HEK293 (cell line): ENCODE measurements at regions not wholly inside any gene's neighbourhood (a gene's known extent, or its start where the extent isn't known, plus 50 kb on each side); places are given as distances from the start of the nearest gene placed in this dataset.

Experiments
- CTCF ChIA-PET: fragments of 350-600 bp; formaldehyde crosslinking; extraction: SDS; loops from one replicate; lab custom pipeline; 2021; ENCODE audit warnings: antibody characterized with exemption; lab: Yijun Ruan, JAX
- POLR2A ChIA-PET: fragments of 300-600 bp; formaldehyde crosslinking; extraction: SDS; loops from one replicate; lab custom pipeline; 2020; ENCODE audit warnings: antibody characterized with exemption, inconsistent platforms; lab: Yijun Ruan, JAX
- H3K27ac ChIP-seq: fragments of 200-500 bp; sonication (Bioruptor generic); 2 replicates; pipeline ENCODE4 v1.5.1; 2014; ENCODE audit warnings: low read depth, low read length, control low read depth, inconsistent platforms; ENCODE audit errors: extremely low read depth
- H3K36me3 ChIP-seq, 2 experiments: fragments of 200-500 bp in 1 of 2; sonication (Bioruptor generic) in 1 of 2; 1 replicate in 1 of 2; 2 replicates in 1 of 2; pipeline ENCODE4 v1.5.1; 2014 to 2017; ENCODE audit warnings: inconsistent platforms in 2 of 2, low read length in 2 of 2; ENCODE audit not compliant: control insufficient read depth in 2 of 2, insufficient read depth in 1 of 2
- H3K4me1 ChIP-seq: fragments of 200-500 bp; sonication (Bioruptor generic); 2 replicates; pipeline ENCODE4 v1.5.1; 2014; ENCODE audit warnings: mild to moderate bottlenecking, low read length, inconsistent platforms; ENCODE audit not compliant: control insufficient read depth, insufficient read depth
- H3K4me3 ChIP-seq: 2 replicates; pipeline ENCODE4 v1.5.1; 2011; ENCODE audit warnings: low read depth, mild to moderate bottlenecking, control low read depth, low read length, moderate library complexity
- H3K9me3 ChIP-seq: fragments of 200-500 bp; sonication (Bioruptor generic); 2 replicates; pipeline ENCODE4 v1.5.1; 2014; ENCODE audit warnings: low read depth, low read length, inconsistent platforms; ENCODE audit not compliant: control insufficient read depth, insufficient read depth
- HOXA7 ChIP-seq: sonication (generic); formaldehyde crosslinking; IDR thresholded peaks from 2 replicates; pipeline ENCODE4 v1.8.1; 2022; ENCODE audit warnings: missing genetic modification reagents, borderline replicate concordance
- PRDM1 ChIP-seq: fragments of 450-650 bp; formaldehyde crosslinking; IDR thresholded peaks from 2 replicates; pipeline ENCODE4; 2016; ENCODE audit warnings: missing biosample characterization, missing genetic modification characterization
- SCRT2 ChIP-seq: fragments of 450-650 bp; formaldehyde crosslinking; IDR thresholded peaks from 2 replicates; pipeline ENCODE4 v1.5.1; 2016; ENCODE audit warnings: missing biosample characterization, missing genetic modification characterization
- SP2 ChIP-seq: fragments of 450-650 bp; formaldehyde crosslinking; IDR thresholded peaks from 2 replicates; pipeline ENCODE4 v1.5.1; 2016; ENCODE audit warnings: missing biosample characterization, missing genetic modification characterization
- SP3 ChIP-seq: fragments of 450-650 bp; formaldehyde crosslinking; IDR thresholded peaks from 2 replicates; pipeline ENCODE4 v1.5.1; 2016; ENCODE audit warnings: missing biosample characterization, missing genetic modification characterization
- WT1 ChIP-seq: fragments of 450-650 bp; formaldehyde crosslinking; IDR thresholded peaks from 2 replicates; pipeline ENCODE4 v1.5.1; 2016; ENCODE audit warnings: missing biosample characterization, missing genetic modification characterization
- ZNF114 ChIP-seq: fragments of 450-650 bp; formaldehyde crosslinking; IDR thresholded peaks from 2 replicates; pipeline ENCODE4 v1.5.0; 2017; ENCODE audit warnings: missing biosample characterization, missing genetic modification characterization
- ZNF146 ChIP-seq: fragments of 450-650 bp; formaldehyde crosslinking; IDR thresholded peaks from 2 replicates; pipeline ENCODE4 v1.5.1; 2016; ENCODE audit warnings: missing biosample characterization, missing genetic modification characterization
- ZNF37A ChIP-seq: fragments of 450-650 bp; IDR thresholded peaks from 2 replicates; pipeline ENCODE4 v1.5.1; 2018; ENCODE audit warnings: missing biosample characterization, missing genetic modification characterization
- ZNF473 ChIP-seq: fragments of 450-650 bp; formaldehyde crosslinking; IDR thresholded peaks from 2 replicates; pipeline ENCODE4 v1.5.1; 2017; ENCODE audit warnings: missing biosample characterization, missing genetic modification characterization
- ZNF514 ChIP-seq: fragments of 450-650 bp; formaldehyde crosslinking; IDR thresholded peaks from 2 replicates; pipeline ENCODE4 v1.5.1; 2016; ENCODE audit warnings: missing biosample characterization, missing genetic modification characterization
- ZNF544 ChIP-seq: fragments of 450-650 bp; formaldehyde crosslinking; IDR thresholded peaks from 2 replicates; pipeline ENCODE4 v1.5.0; 2017; ENCODE audit warnings: missing biosample characterization, missing genetic modification characterization
- ZNF555 ChIP-seq: fragments of 450-650 bp; formaldehyde crosslinking; conservative IDR thresholded peaks from 2 replicates; pipeline ENCODE4 v1.5.1; 2017; ENCODE audit warnings: missing biosample characterization, mild to moderate bottlenecking, missing genetic modification characterization, inconsistent platforms
- ZNF558 ChIP-seq: fragments of 450-650 bp; formaldehyde crosslinking; IDR thresholded peaks from 2 replicates; pipeline ENCODE4 v1.5.1; 2016; ENCODE audit warnings: missing biosample characterization, missing genetic modification characterization
- ZNF626 ChIP-seq: fragments of 450-650 bp; sonication (Bioruptor Pico); formaldehyde crosslinking; IDR thresholded peaks from 2 replicates; pipeline ENCODE4 v1.5.1; 2018; ENCODE audit warnings: missing biosample characterization, missing genetic modification characterization, inconsistent platforms
- ZNF639 ChIP-seq: fragments of 450-650 bp; formaldehyde crosslinking; IDR thresholded peaks from 2 replicates; pipeline ENCODE4 v1.5.1; 2016; ENCODE audit warnings: missing biosample characterization, missing genetic modification characterization
- ZNF664 ChIP-seq: fragments of 450-650 bp; formaldehyde crosslinking; IDR thresholded peaks from 2 replicates; pipeline ENCODE4 v1.5.1; 2016; ENCODE audit warnings: missing biosample characterization, missing genetic modification characterization
- ZNF747 ChIP-seq: fragments of 450-650 bp; formaldehyde crosslinking; IDR thresholded peaks from 2 replicates; pipeline ENCODE4 v1.5.1; 2016; ENCODE audit warnings: missing biosample characterization, missing genetic modification characterization
- ZNF792 ChIP-seq: fragments of 450-650 bp; formaldehyde crosslinking; IDR thresholded peaks from 2 replicates; pipeline ENCODE4 v1.5.1; 2016; ENCODE audit warnings: missing biosample characterization, missing genetic modification characterization
- ZNF843 ChIP-seq: fragments of 450-650 bp; formaldehyde crosslinking; IDR thresholded peaks from 2 replicates; pipeline ENCODE4 v1.5.1; 2016; ENCODE audit warnings: missing biosample characterization, missing genetic modification characterization
- TF ChIP-seq, protein P1 (sequence below): fragments of 450-650 bp; formaldehyde crosslinking; IDR thresholded peaks from 2 replicates; pipeline ENCODE4 v1.5.1; 2016; ENCODE audit warnings: missing biosample characterization, missing genetic modification characterization
- TF ChIP-seq, protein P2 (sequence below): IDR thresholded peaks from 2 replicates; pipeline ENCODE4 v1.6.1; 2011; ENCODE audit warnings: mild to moderate bottlenecking, low read depth, low read length, borderline replicate concordance

DNA sequence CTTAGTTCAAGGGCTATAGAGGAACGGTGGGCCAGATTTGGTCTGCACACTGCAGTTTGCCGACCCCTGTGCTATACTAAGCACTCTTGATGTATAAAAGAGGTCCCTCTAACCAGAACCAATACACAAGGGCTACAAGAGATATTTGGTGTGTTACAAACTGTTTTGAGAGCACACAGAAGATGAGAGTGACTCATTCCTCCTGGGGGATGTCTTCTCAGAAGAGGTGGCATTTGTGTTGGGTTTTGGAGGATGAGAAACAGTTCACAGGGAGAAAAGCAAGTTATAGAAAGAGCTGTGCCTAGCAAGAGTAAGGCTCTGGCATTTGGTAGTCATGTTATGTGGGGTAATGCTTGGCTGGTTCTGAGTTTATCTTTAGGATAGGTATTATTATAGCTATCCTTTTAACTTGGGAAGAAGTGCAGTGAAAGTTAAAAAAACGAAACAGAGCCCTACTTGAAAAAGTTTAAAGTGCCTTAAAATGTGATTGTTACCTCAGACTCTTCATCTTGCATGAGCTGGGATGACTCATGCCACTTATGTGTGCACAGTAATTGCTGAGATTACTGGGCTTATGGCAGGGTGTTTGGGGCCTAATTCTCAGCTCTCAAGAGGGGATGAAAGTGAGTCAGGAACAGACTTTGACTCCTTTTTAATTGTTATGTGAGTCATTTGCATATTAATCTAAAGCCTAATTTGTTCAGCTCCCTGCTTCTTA lies 160.4 kb downstream of the KIF20B start (continued):
- TF ChIP-seq HOXA7 (CRISPR knock-in tag) (no peak), PRDM1 (tag by site-specific recombination) (peak; percentile 93), ZNF639 (tag by site-specific recombination) (peak; percentile 84), ZNF114 (tag by site-specific recombination) (no peak), ZNF514 (tag by site-specific recombination) (no peak), ZNF843 (0 out of 2 replicates have a peak, but pooled peaks have one; percentile 77), ZNF473 (tag by site-specific recombination) (no peak), ZNF146 (tag by site-specific recombination) (0 out of 2 replicates have a peak, but pooled peaks have one; percentile 29), ZNF626 (no peak), ZNF544 (tag by site-specific recombination) (no peak), SP3 (tag by site-specific recombination) (0 out of 2 replicates have a peak, but pooled peaks have one; percentile 24), ZNF37A (tag by site-specific recombination) (no peak), ZNF747 (no peak), ZNF792 (tag by site-specific recombination) (no peak), SCRT2 (tag by site-specific recombination) (0 out of 2 replicates have a peak, but pooled peaks have one; percentile 8), ZNF558 (tag by site-specific recombination) (peak; percentile 70), ZNF555 (tag by site-specific recombination) (no peak)
- TF ChIP-seq, protein P1, sequence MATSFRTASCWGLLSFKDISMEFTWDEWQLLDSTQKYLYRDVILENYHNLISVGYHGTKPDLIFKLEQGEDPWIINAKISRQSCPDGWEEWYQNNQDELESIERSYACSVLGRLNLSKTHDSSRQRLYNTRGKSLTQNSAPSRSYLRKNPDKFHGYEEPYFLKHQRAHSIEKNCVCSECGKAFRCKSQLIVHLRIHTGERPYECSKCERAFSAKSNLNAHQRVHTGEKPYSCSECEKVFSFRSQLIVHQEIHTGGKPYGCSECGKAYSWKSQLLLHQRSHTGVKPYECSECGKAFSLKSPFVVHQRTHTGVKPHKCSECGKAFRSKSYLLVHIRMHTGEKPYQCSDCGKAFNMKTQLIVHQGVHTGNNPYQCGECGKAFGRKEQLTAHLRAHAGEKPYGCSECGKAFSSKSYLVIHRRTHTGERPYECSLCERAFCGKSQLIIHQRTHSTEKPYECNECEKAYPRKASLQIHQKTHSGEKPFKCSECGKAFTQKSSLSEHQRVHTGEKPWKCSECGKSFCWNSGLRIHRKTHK (tag by site-specific recombination) = no peak
- TF ChIP-seq, protein P2, sequence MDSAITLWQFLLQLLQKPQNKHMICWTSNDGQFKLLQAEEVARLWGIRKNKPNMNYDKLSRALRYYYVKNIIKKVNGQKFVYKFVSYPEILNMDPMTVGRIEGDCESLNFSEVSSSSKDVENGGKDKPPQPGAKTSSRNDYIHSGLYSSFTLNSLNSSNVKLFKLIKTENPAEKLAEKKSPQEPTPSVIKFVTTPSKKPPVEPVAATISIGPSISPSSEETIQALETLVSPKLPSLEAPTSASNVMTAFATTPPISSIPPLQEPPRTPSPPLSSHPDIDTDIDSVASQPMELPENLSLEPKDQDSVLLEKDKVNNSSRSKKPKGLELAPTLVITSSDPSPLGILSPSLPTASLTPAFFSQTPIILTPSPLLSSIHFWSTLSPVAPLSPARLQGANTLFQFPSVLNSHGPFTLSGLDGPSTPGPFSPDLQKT = no peak

DNA sequence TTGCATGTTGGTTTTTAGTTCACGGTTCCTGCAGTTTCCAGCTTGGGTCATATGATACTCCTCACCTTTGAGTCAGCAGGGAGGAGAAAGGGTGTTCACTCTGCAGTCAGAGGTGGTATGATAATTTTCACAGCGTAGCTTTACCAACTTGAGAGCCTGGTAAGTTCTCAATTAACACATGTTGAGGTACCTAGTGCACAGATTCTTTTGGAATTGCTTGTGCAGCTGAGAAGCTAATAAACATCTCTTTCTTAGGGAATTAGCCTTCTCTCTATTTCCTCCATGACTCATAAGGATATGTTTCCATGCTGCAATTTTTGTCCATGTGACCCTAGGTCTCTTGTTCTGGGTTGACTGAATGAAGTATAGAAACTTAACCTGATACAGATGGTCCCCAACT lies 166.6 kb downstream of the KIF20B start:
- H3K9me3 ChIP-seq = no peaks in the 10 kb centered on the region
- peaks cover 32% of the 10 kb centered on the region for H3K4me1 ChIP-seq
- TF ChIP-seq SP2 (tag by site-specific recombination) (no peak), ZNF664 (tag by site-specific recombination) (0 out of 2 replicates have a peak, but pooled peaks have one; percentile 13), WT1 (tag by site-specific recombination) (0 out of 2 replicates have a peak, but pooled peaks have one; percentile 22)
- TF ChIP-seq, all 188 proteins: peak for 2
- H3K27ac ChIP-seq = no peak overlapping the region
- H3K4me3 ChIP-seq = no peak overlapping the region
- ChIA-PET CTCF (interaction anchor here (1.2 kb wide), 1 partner anchor 12 kb away, joined by 4 read pairs; no protein-coding TSS in a partner anchor), POLR2A (no interaction called here)
- H3K36me3 ChIP-seq = no peaks in the 10 kb centered on the region
